HL-60 (cell line): ENCODE measurements at regions not wholly inside any gene's neighbourhood (a gene's known extent, or its start where the extent isn't known, plus 50 kb on each side); places are given as distances from the start of the nearest gene placed in this dataset.
"Not testable (repeated sequence)": the region's sequence is repeated elsewhere in the genome, so short reads cannot be mapped to it uniquely, and the experiment has no call there.

Experiments used
- CTCF ChIP-seq: IDR thresholded peaks from one replicate; pipeline ENCODE4 v1.5.1; 2011; ENCODE audit warnings: low read length, control low read depth, inconsistent platforms; ENCODE audit not compliant: insufficient read depth
- SPI1 ChIP-seq: IDR thresholded peaks from 2 replicates; pipeline ENCODE4 v1.6.1; 2012; ENCODE audit warnings: low read depth, mild to moderate bottlenecking, borderline replicate concordance

DNA sequence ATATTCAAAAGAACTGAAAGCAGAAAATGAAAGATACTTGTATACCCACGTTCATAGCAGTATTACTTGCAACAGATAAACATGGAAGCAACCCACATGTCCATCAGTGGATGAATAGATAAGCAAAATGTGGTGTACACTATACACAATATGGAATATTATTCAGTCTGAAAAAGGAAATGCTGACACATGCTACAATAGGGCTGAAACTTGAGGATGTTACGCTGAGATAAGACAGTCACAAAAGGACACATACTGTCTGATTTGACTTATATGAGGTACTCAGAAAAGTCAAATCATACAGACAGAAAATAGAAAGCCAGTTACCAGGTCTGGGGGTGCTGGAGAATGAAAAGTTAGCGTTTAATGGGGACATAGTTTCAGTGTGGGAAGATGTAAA lies 76.5 kb upstream of the FBXO28 start:
- TF ChIP-seq CTCF, SPI1: not testable (repeated sequence)
